Breast epithelium (tissue), 4 donors: ENCODE measurements at regions not wholly inside any gene's neighbourhood (a gene's known extent, or its start where the extent isn't known, plus 50 kb on each side); places are given as distances from the start of the nearest gene placed in this dataset.
"Not testable (repeated sequence)": the region's sequence is repeated elsewhere in the genome, so short reads cannot be mapped to it uniquely, and the experiment has no call there.

Experiments
- DNase-seq, 2 donors: peaks; one replicate each; pipeline ENCODE4 v3.0.0-alpha.2; 2019; ENCODE audit warnings: low spot score in 2 of 2
- H3K27ac ChIP-seq, 2 donors: fragments of 200-600 bp; sonication (generic) in 1 of 2; one replicate each; pipeline ENCODE4 v1.5.1; 2016 to 2019; ENCODE audit warnings: mild to moderate bottlenecking in 1 of 2
- H3K27me3 ChIP-seq, 2 donors: fragments of 200-600 bp; sonication (generic) in 1 of 2; one replicate each; pipeline versions ENCODE4 v1.5.1 to v1.6.0; 2017 to 2019; ENCODE audit warnings: control low read depth in 1 of 2, mild to moderate bottlenecking in 1 of 2
- H3K36me3 ChIP-seq: fragments of 200-600 bp; one replicate; pipeline ENCODE4 v1.5.1; 2019
- H3K4me1 ChIP-seq, 2 donors: fragments of 200-600 bp; sonication (generic); one replicate each; pipeline ENCODE4 v1.5.1; 2016 to 2019; ENCODE audit warnings: control low read depth in 1 of 2
- H3K4me3 ChIP-seq, 3 donors: fragments of 200-600 bp; sonication (generic); 1 replicate in 2 of 3; 2 replicates in 1 of 3; pipeline ENCODE4 v1.5.1; 2016 to 2019; ENCODE audit warnings: mild to moderate bottlenecking in 3 of 3, moderate library complexity in 2 of 3
- H3K9me3 ChIP-seq, 2 donors: fragments of 200-600 bp; sonication (generic) in 1 of 2; one replicate each; pipeline ENCODE4 v1.5.1; 2016 to 2019; ENCODE audit warnings: control low read depth in 1 of 2
- CTCF ChIP-seq, 3 donors: fragments of 450-650 bp; IDR thresholded peaks; one replicate each; pipeline ENCODE4 v1.5.1; 2016 to 2017; ENCODE audit warnings: antibody characterized with exemption in 3 of 3, mild to moderate bottlenecking in 3 of 3, moderate library complexity in 3 of 3
- POLR2A ChIP-seq: fragments of 450-650 bp; IDR thresholded peaks from one replicate; pipeline ENCODE4 v1.6.1; 2016; ENCODE audit warnings: antibody characterized with exemption, mild to moderate bottlenecking, moderate library complexity
- POLR2AphosphoS5 ChIP-seq, 3 donors: sonication (generic); formaldehyde crosslinking; IDR thresholded peaks; one replicate each; pipeline ENCODE4 v1.6.1; 2017; ENCODE audit warnings: antibody characterized with exemption in 3 of 3
- intact Hi-C: fragments of 100-400 bp; cut with DNase I; formaldehyde crosslinking; loops from one replicate; pipeline ENCODE4 v1.15.1; 2023; ENCODE audit warnings: low total_unique reads

GRCh38 chr9:31034311-31034710 lies 1350.1 kb upstream of the ACO1 start:
- H3K4me3 ChIP-seq = no peak overlapping the region
- no peak overlapping the region for H3K27ac ChIP-seq
- intact Hi-C loops = no loop called here
- no peaks in the 10 kb centered on the region for H3K9me3 ChIP-seq
- H3K36me3 ChIP-seq = no peaks in the 10 kb centered on the region
- H3K27me3 ChIP-seq = no peaks in the 10 kb centered on the region
- no peaks in the 10 kb centered on the region for H3K4me1 ChIP-seq
- no peak for DNase-seq
- TF ChIP-seq POLR2AphosphoS5 (IDR thresholded peaks at IDR 0.05) (no peak), CTCF (IDR thresholded peaks at IDR 0.05) (no peak), POLR2A (no peak)

- no peak for TF ChIP-seq POLR2A
- TF ChIP-seq CTCF (IDR thresholded peaks at IDR 0.05) = no peak
- TF ChIP-seq POLR2AphosphoS5 (IDR thresholded peaks at IDR 0.05) = no peak
- DNase-seq = no peak
- intact Hi-C loops = no loop called here
- H3K36me3 ChIP-seq = no peaks in the 10 kb centered on the region
- H3K4me1 ChIP-seq = no peaks in the 10 kb centered on the region
- H3K27ac ChIP-seq = no peak overlapping the region
- H3K4me3 ChIP-seq = no peak overlapping the region
- H3K9me3 ChIP-seq = no peaks in the 10 kb centered on the region
- H3K27me3 ChIP-seq = no peaks in the 10 kb centered on the region
These were observed 1343.9 kb upstream of the ACO1 start for GRCh38 chr9:31040564-31040963.

- no peak for TF ChIP-seq POLR2A
- TF ChIP-seq CTCF (IDR thresholded peaks at IDR 0.05) = no peak
- TF ChIP-seq POLR2AphosphoS5 (IDR thresholded peaks at IDR 0.05) = no peak
- H3K27ac ChIP-seq = no peak overlapping the region
- H3K36me3 ChIP-seq = no peaks in the 10 kb centered on the region
- no peak overlapping the region for H3K4me3 ChIP-seq
- no peaks in the 10 kb centered on the region for H3K9me3 ChIP-seq
- H3K27me3 ChIP-seq = no peaks in the 10 kb centered on the region
- intact Hi-C loops = no loop called here
- H3K4me1 ChIP-seq = no peaks in the 10 kb centered on the region
- no peak for DNase-seq
These were observed 1338.6 kb upstream of the ACO1 start for GRCh38 chr9:31045810-31046209.

- H3K27me3 ChIP-seq, H3K36me3 ChIP-seq, H3K4me1 ChIP-seq, intact Hi-C loops, DNase-seq, H3K9me3 ChIP-seq, H3K4me3 ChIP-seq, H3K27ac ChIP-seq: not testable (repeated sequence)
These were observed 1322.9 kb upstream of the ACO1 start for GRCh38 chr9:31061592-31061991.

DNA sequence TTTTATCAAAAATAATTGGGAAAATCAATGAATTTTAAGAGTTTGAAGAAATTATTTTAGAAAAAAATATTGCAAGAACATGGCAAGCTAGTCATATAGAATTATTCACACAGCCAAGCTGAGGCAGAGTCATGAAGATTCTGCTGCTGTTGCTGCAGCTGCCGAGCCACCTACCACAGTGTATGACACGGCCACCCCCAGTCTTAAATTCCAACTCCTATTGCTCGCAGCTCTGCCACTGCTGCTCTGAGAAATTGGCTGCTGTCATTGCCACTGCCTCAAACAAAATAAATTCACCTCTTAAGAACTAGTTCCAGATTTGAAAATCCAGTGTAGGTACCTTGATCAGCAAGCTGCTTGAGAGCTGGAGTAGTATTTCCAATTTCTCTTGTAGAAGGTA lies 1318.8 kb upstream of the ACO1 start:
- no peak overlapping the region for H3K4me3 ChIP-seq
- no peaks in the 10 kb centered on the region for H3K4me1 ChIP-seq
- H3K27ac ChIP-seq = no peak overlapping the region
- H3K9me3 ChIP-seq = no peaks in the 10 kb centered on the region
- intact Hi-C loops = no loop called here
- H3K36me3 ChIP-seq = no peaks in the 10 kb centered on the region
- H3K27me3 ChIP-seq = no peaks in the 10 kb centered on the region
- DNase-seq = no peak
- TF ChIP-seq POLR2AphosphoS5 (IDR thresholded peaks at IDR 0.05) (no peak), POLR2A (no peak), CTCF (IDR thresholded peaks at IDR 0.05) (no peak)

- H3K4me3 ChIP-seq = no peak overlapping the region
- no peaks in the 10 kb centered on the region for H3K4me1 ChIP-seq
- H3K27me3 ChIP-seq = no peaks in the 10 kb centered on the region
- no peak overlapping the region for H3K27ac ChIP-seq
- TF ChIP-seq POLR2AphosphoS5 (IDR thresholded peaks at IDR 0.05) (no peak), CTCF (IDR thresholded peaks at IDR 0.05) (no peak), POLR2A (no peak)
- H3K36me3 ChIP-seq = no peaks in the 10 kb centered on the region
- intact Hi-C loops = no loop called here
- no peaks in the 10 kb centered on the region for H3K9me3 ChIP-seq
- no peak for DNase-seq
These were observed 1317.0 kb upstream of the ACO1 start for GRCh38 chr9:31067418-31067817.
